ENCODE measurements at regions not wholly inside any gene's neighbourhood (a gene's known extent, or its start where the extent isn't known, plus 50 kb on each side); places are given as distances from the start of the nearest gene placed in this dataset.

DNA sequence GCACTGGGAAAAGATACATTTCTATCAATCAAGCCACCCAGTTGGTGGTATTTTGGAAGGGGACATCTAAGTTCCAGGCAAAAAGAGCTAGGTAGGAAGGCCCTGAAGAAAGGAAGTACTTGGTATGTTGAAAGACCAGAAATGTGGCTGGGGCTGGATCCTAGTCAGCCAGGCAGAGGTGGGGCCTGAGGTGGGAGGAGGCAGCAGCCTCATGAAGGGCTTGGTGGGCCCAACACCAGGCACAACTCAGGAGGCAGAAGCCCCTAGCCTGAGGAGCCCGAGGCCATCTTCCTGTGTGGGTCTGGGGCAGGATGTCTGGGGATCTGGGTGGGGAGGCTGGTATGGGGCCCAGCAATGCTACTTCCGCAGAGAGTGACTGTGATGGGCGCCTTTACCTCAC, 105.9 kb downstream of the SALL1 start:
- H3K4ac ChIP-seq (replicated peaks; ENCODE audit: insufficient read length, low read depth, low read length) = no peak overlapping the region
- no peaks in the 10 kb centered on the region for H3K9me3 ChIP-seq (ENCODE audit: insufficient read depth in 2 of 2, low read depth in 1 of 2, low read length in 1 of 2)
- no peak overlapping the region for H3K23ac ChIP-seq (ENCODE audit: insufficient read length)
- no peak overlapping the region for H3K4me2 ChIP-seq (ENCODE audit: insufficient read depth in 1 of 2, low read depth in 2 of 2, low read length in 2 of 2)
- no peaks in the 10 kb centered on the region for H3K79me2 ChIP-seq (ENCODE audit: control insufficient read depth in 1 of 2, insufficient read depth in 2 of 2, low read length in 2 of 2)
- H3K23me2 ChIP-seq (ENCODE audit: low read depth, low read length) = no peaks in the 10 kb centered on the region; the same call in 1 of the 2 replicates
- 90% methylated on average over 3 of the region's 3 CpGs; no CpG with 5 or more reads in 1 of the 2 experiments for WGBS, 2 experiments (ENCODE audit: extremely low coverage in 1 of 2, insufficient coverage in 1 of 2, insufficient read length in 1 of 2, insufficient replicate concordance in 2 of 2, low coverage in 1 of 2, low lambda C conversion rate in 2 of 2, missing lambda C conversion rate in 1 of 2)
- no peak overlapping the region for H3K27ac ChIP-seq (ENCODE audit: low read depth, low read length)
- H4K20me1 ChIP-seq (replicated peaks in 1 of 2; ENCODE audit: control insufficient read depth in 1 of 2, insufficient read depth in 2 of 2, low read length in 2 of 2) = no peaks in the 10 kb centered on the region
- H3K56ac ChIP-seq (replicated peaks; ENCODE audit: insufficient read length, low read depth, low read length) = no peak overlapping the region
- POLR2A ChIA-PET (ENCODE audit: partially characterized antibody) = no interaction called here
- H2BK5ac ChIP-seq (ENCODE audit: low read depth, low read length) = no peak overlapping the region
- H2BK12ac ChIP-seq (ENCODE audit: low read depth, low read length) = no peak overlapping the region
- no peak overlapping the region for H3K4me3 ChIP-seq (ENCODE audit: extremely low read depth in 1 of 4, insufficient read depth in 2 of 4, low read depth in 3 of 4, low read length in 4 of 4)
- H3K14ac ChIP-seq (ENCODE audit: insufficient read length) = no peak overlapping the region
- H4K8ac ChIP-seq (ENCODE audit: extremely low read depth, insufficient read depth, low read length) = no peak overlapping the region
- no peaks in the 10 kb centered on the region for H3K36me3 ChIP-seq (ENCODE audit: control insufficient read depth in 2 of 4, insufficient read depth in 4 of 4, low read length in 3 of 4)
- H2BK120ac ChIP-seq (replicated peaks; ENCODE audit: low read depth, low read length) = no peak overlapping the region
- no peak overlapping the region for H2AFZ ChIP-seq (ENCODE audit: low read length)
- no peak overlapping the region for H3K9ac ChIP-seq (replicated peaks in 1 of 4; ENCODE audit: extremely low read depth in 1 of 4, low read depth in 3 of 4, low read length in 3 of 4)
- no peak overlapping the region for H2BK15ac ChIP-seq (ENCODE audit: low read length)
- H2AK5ac ChIP-seq (ENCODE audit: low read depth, low read length) = no peak overlapping the region
- H2BK20ac ChIP-seq (ENCODE audit: low read length) = no peak overlapping the region
- DNase-seq (ENCODE audit: low read depth in 1 of 2, low spot score in 2 of 2) (no peak), FAIRE-seq (no peak)
- peaks cover 0 to 3% (median 0%) of the 10 kb centered on the region in 4 experiments; a peak in 1 of 7 replicates for H3K4me1 ChIP-seq (replicated peaks in 1 of 4; ENCODE audit: control insufficient read depth in 3 of 4, insufficient read depth in 4 of 4, low read length in 3 of 4)
- CTCF ChIA-PET (ENCODE audit: partially characterized antibody) = interaction anchor here (0.8 kb wide), 1 partner anchor 378 kb away, joined by 3 read pairs; no protein-coding TSS in a partner anchor
- no peaks in the 10 kb centered on the region for H3K79me1 ChIP-seq (ENCODE audit: low read depth, low read length)
- 0 out of 7 replicates have a peak, but pooled peaks cover 0 to 3% (median 0%) of the 10 kb centered on the region in 4 experiments for H3K27me3 ChIP-seq (replicated peaks in 1 of 4; ENCODE audit: control insufficient read depth in 3 of 4, extremely low read depth in 1 of 4, insufficient read depth in 3 of 4, low read length in 3 of 4)
- H3K18ac ChIP-seq (ENCODE audit: extremely low read depth, low read length) = no peak overlapping the region
- no peak overlapping the region for H4K91ac ChIP-seq (replicated peaks; ENCODE audit: insufficient read length, low read length)
- no peak overlapping the region for H4K5ac ChIP-seq (ENCODE audit: insufficient read length, low read depth, low read length)
- TF ChIP-seq CTBP2 (IDR thresholded peaks at IDR 0.05; ENCODE audit: borderline replicate concordance, insufficient read depth, insufficient read length, low read length) (no peak), FOSL1 (IDR thresholded peaks at IDR 0.05; ENCODE audit: insufficient read depth, low read depth, low read length) (no peak), SP2 (IDR thresholded peaks at IDR 0.05; ENCODE audit: low read length) (no peak), CHD2 (IDR thresholded peaks at IDR 0.05; ENCODE audit: low read length) (no peak), RAD21 (IDR thresholded peaks at IDR 0.05 in 1 of 2, conservative IDR thresholded peaks at IDR 0.05 in 1 of 2; ENCODE audit: low read depth in 2 of 2, low read length in 2 of 2) (no peak), TAF1 (IDR thresholded peaks at IDR 0.05; ENCODE audit: low read depth, low read length) (no peak), RXRA (IDR thresholded peaks at IDR 0.05; ENCODE audit: insufficient read depth, low read depth, low read length) (no peak), YY1 (IDR thresholded peaks at IDR 0.05; ENCODE audit: low read depth, low read length) (no peak)
